ENCODE measurements at regions not wholly inside any gene's neighbourhood (a gene's known extent, or its start where the extent isn't known, plus 50 kb on each side); places are given as distances from the start of the nearest gene placed in this dataset.
"Not testable (repeated sequence)": the region's sequence is repeated elsewhere in the genome, so short reads cannot be mapped to it uniquely, and the experiment has no call there.

DNA sequence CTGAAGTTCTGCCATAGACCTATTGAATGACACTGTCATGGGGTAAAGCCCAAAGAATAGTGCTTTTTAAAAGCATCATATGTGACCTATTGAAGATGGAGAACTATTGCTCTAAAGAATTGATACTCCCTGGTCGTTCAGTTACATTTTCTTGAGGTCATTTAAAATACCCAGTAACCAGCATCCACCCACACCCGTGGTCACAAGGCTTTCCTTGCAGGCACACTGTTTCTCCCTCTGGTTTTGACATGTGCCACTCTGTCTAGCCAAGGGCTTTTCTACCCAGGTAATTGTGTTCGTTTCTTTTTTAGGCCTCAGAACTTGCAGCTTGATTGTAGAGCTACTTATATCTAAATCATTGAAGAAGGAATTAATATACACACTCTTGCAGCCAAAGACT, 68.3 kb upstream of the LYZL2 start (continued):
- TF ChIP-seq, protein P1, sequence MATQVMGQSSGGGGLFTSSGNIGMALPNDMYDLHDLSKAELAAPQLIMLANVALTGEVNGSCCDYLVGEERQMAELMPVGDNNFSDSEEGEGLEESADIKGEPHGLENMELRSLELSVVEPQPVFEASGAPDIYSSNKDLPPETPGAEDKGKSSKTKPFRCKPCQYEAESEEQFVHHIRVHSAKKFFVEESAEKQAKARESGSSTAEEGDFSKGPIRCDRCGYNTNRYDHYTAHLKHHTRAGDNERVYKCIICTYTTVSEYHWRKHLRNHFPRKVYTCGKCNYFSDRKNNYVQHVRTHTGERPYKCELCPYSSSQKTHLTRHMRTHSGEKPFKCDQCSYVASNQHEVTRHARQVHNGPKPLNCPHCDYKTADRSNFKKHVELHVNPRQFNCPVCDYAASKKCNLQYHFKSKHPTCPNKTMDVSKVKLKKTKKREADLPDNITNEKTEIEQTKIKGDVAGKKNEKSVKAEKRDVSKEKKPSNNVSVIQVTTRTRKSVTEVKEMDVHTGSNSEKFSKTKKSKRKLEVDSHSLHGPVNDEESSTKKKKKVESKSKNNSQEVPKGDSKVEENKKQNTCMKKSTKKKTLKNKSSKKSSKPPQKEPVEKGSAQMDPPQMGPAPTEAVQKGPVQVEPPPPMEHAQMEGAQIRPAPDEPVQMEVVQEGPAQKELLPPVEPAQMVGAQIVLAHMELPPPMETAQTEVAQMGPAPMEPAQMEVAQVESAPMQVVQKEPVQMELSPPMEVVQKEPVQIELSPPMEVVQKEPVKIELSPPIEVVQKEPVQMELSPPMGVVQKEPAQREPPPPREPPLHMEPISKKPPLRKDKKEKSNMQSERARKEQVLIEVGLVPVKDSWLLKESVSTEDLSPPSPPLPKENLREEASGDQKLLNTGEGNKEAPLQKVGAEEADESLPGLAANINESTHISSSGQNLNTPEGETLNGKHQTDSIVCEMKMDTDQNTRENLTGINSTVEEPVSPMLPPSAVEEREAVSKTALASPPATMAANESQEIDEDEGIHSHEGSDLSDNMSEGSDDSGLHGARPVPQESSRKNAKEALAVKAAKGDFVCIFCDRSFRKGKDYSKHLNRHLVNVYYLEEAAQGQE (IDR thresholded peaks at IDR 0.05; ENCODE audit: borderline replicate concordance) = no peak

DNA sequence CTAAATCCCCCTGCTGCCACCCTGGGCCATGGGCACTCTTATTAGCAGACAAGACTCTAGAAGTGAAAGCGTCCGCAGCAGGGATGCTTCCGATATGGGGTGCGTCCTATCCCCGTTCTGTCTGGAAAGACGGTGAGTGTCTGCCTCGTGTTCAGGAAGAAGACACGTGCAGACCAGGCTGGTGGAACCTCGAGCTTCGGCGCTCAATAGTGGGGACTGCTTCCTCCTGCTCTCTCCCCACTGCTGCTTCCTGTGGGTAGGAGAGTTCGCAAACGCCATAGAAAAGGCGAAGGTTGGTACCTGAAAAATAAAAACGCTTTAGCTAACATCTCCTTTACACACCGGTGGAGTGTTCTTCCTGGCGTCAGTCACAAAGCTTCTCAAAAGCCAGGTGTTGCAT, 67.7 kb upstream of the LYZL2 start:
- not testable (repeated sequence) for H2AFZ ChIP-seq (ENCODE audit: low read depth, low read length); H3F3A ChIP-seq (ENCODE audit: insufficient read depth, low read length, poor library complexity, severe bottlenecking); H3K79me2 ChIP-seq (replicated peaks; ENCODE audit: insufficient read depth, low read length); H3K4me2 ChIP-seq (ENCODE audit: low read length); H3K9me2 ChIP-seq (ENCODE audit: insufficient read depth, low read length); H4K20me1 ChIP-seq (ENCODE audit: insufficient read depth); H3K27me3 ChIP-seq (ENCODE audit: insufficient read depth, low read depth, low read length); H3K9ac ChIP-seq (ENCODE audit: low read length); H3K9me3 ChIP-seq (ENCODE audit: low read length); H3K36me3 ChIP-seq (ENCODE audit: insufficient read depth, low read length); H3K27ac ChIP-seq (ENCODE audit: low read length); H3K4me3 ChIP-seq (ENCODE audit: low read length)

DNA sequence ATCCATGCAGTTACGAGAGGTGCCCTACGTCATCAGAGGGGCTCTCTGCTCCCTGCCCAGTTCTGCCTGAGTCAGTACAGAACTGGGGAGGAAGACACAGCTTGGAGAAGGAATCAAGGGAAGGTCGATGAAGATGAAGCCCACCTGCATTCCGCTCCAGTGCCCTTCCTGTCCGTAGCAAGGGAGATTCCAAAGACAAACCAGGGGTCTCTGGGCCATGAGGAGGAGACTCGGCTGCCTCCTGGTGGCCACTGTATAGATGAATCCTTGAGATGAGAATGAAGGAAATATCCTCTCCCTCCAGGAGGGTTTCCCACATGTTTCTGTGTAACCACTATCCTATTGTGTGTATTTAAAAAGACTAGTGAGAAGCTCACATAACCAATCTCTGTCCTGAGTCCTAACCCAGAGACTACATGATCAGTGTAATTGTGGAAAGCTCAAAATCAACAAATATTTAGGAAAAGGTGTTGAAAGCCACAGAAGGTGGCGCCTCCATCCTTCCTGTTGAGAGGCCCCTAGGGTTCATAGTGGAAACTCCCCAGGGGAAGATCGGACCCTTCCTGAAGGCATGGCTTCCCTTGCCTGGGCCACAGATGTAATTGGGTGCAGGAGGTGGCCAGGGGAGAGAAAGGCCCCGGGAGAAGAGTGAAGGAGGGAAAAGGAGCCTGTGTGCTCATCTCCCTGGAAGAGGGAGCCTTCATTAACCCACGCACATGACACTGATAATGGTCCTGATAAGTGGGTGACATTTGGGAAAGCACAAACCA, 67.0 kb upstream of the LYZL2 start:
- H3K4me2 ChIP-seq (ENCODE audit: low read length); H3K9me3 ChIP-seq (ENCODE audit: low read length); H3K79me2 ChIP-seq (replicated peaks; ENCODE audit: insufficient read depth, low read length); H3K36me3 ChIP-seq (ENCODE audit: insufficient read depth, low read length); H3K9ac ChIP-seq (ENCODE audit: low read length); H4K20me1 ChIP-seq (ENCODE audit: insufficient read depth); H3K4me3 ChIP-seq (ENCODE audit: low read length); H3K27ac ChIP-seq (ENCODE audit: low read length); H3F3A ChIP-seq (ENCODE audit: insufficient read depth, low read length, poor library complexity, severe bottlenecking); H3K9me2 ChIP-seq (ENCODE audit: insufficient read depth, low read length); H3K27me3 ChIP-seq (ENCODE audit: insufficient read depth, low read depth, low read length); H2AFZ ChIP-seq (ENCODE audit: low read depth, low read length): not testable (repeated sequence)

DNA sequence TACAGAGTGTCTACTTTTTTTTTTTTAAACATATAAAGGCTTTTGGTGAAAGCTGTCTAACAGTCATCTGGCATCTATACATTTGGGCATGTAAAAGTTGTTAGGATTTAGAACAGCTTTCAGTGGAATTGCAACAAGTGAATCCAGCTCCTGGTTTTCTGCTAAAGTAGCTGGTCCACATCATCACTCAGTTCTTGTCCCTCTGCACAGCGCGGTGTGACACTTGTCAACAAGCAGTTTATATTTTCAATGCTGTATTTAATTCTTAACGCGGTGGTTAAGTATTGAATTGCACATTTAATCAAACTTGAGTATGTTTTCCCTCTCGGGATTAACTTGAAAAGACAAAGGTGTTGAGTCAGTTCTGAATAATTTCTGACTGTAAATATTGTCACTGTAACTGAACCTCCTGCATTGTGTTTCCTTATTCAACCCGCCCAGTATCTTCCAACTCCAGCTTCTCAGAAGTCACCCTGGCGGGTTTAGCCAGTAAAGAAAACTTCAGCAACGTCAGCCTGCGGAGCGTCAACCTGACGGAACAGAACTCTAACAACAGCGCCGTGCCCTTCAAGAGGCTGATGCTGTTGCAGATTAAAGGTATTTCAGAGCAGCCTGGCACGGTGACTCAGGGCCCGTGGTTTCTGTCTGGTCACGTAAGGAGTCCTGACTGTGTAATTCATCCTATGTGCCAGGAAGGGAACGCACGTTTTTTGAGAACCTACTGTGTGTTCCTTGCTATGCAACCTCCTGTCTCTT, 66.1 kb upstream of the LYZL2 start:
- not testable (repeated sequence) for H3K4me3 ChIP-seq (ENCODE audit: low read length); H4K20me1 ChIP-seq (ENCODE audit: insufficient read depth); H3K27ac ChIP-seq (ENCODE audit: low read length); H3F3A ChIP-seq (ENCODE audit: insufficient read depth, low read length, poor library complexity, severe bottlenecking); H3K4me2 ChIP-seq (ENCODE audit: low read length); H3K79me2 ChIP-seq (replicated peaks; ENCODE audit: insufficient read depth, low read length); H3K9me3 ChIP-seq (ENCODE audit: low read length); H3K9me2 ChIP-seq (ENCODE audit: insufficient read depth, low read length); H3K9ac ChIP-seq (ENCODE audit: low read length); H3K36me3 ChIP-seq (ENCODE audit: insufficient read depth, low read length); H2AFZ ChIP-seq (ENCODE audit: low read depth, low read length); H3K27me3 ChIP-seq (ENCODE audit: insufficient read depth, low read depth, low read length)
